T-helper 1 cell treated with Interleukin-12 subunit alpha and Interleukin-12 subunit beta and Interleukin-4 antibody, amounts not matched to agents 30 μg/mL and 1 μg/mL, for 36 hours (primary cell): ENCODE measurements at regions not wholly inside any gene's neighbourhood (a gene's known extent, or its start where the extent isn't known, plus 50 kb on each side); places are given as distances from the start of the nearest gene placed in this dataset.

Experiments
- H3K27ac Mint-ChIP-seq: one replicate; pipeline ENCODE4 v1.8.0; 2021; ENCODE audit warnings: mild to moderate bottlenecking, mixed read lengths
- H3K27me3 Mint-ChIP-seq: one replicate; pipeline ENCODE4 v1.8.0; 2021; ENCODE audit warnings: low read depth, mixed read lengths
- H3K36me3 Mint-ChIP-seq: one replicate; pipeline ENCODE4 v1.8.0; 2021; ENCODE audit warnings: low read depth, mixed read lengths
- H3K4me1 Mint-ChIP-seq: one replicate; pipeline ENCODE4 v1.8.0; 2021; ENCODE audit warnings: low read depth, mixed read lengths
- H3K4me3 Mint-ChIP-seq: one replicate; pipeline ENCODE4 v1.8.0; 2021; ENCODE audit warnings: mild to moderate bottlenecking, moderate library complexity, mixed read lengths
- H3K9me3 Mint-ChIP-seq: one replicate; pipeline ENCODE4 v1.8.0; 2021; ENCODE audit warnings: mixed read lengths

DNA sequence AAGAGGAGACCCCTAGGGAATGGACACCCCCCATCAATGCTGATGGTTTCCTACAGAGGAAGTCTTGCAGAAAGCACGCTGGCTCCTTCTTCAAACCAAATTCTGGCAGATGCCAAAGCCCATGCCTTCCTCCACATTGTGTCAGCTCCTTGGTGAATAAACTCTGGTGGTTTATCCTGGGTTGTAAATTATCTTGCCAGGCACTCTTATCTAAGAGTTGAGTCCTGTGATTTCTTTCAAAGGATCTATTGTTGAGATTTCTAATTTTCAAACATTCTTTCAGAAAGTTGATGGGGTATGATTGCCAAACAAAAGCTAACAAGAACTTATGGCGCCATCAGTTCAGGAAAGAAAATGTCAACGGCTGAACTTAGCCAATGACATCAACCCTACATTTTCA is 160.4 kb downstream of the NSG2 start:
- Mint-ChIP-seq H3K27ac (no peak overlapping the region), H3K4me3 (no peak overlapping the region), H3K36me3 (no peaks in the 10 kb centered on the region), H3K9me3 (no peaks in the 10 kb centered on the region), H3K27me3 (no peaks in the 10 kb centered on the region), H3K4me1 (no peaks in the 10 kb centered on the region)

DNA sequence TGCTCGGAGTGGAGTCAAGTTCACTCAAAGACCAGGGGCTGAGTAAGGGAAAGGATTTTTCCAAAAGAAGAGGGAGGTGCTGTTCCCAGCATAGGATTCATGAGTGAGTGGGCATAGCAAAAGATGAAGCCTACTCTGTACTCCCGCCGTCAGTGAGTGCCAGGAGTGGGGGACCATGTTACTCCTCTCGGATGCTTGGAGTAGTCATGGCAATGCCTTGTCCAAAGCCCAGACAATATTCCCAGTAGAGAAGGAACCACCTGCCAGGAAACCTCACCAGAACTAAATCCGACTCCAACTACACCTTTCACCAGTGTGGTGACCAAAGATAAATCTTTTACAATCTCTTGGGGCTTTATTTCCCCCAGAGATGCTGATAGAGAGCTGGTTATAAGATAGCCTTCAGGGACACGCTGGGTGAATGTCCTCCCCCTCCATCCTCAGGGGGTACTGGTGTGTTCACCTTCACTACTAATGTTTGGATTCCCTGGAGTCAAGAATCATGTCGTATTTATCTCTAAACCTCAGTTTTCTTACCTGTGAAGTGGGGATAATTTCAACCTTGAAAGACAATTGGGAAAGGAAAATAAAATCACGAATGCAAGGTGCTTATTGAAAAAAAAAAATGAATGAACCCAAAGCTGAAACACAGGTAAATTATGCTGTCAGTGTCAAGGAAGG is 165.2 kb downstream of the NSG2 start:
- H3K9me3 Mint-ChIP-seq = no peaks in the 10 kb centered on the region
- H3K4me1 Mint-ChIP-seq = no peaks in the 10 kb centered on the region
- H3K27ac Mint-ChIP-seq = no peak overlapping the region
- no peaks in the 10 kb centered on the region for H3K27me3 Mint-ChIP-seq
- H3K4me3 Mint-ChIP-seq = no peak overlapping the region
- no peaks in the 10 kb centered on the region for H3K36me3 Mint-ChIP-seq

DNA sequence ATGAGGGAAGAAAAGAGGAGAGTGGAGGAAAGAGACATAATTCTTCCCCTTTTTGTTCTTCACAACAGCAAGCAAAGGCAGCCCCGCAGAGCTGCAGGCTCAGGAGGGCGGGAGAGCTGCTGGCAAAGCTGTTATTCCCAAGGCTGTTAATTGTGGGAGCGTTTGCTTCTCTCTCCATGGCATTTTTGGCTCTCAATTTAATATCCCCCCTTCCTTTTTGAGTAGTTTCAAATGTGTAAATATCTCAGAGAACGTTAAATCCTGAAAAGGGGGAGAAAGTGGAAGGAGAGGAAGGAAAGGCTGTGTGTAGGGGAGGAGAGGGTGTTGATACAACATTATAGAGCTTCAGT is 165.7 kb downstream of the NSG2 start:
- H3K4me3 Mint-ChIP-seq = no peak overlapping the region
- no peaks in the 10 kb centered on the region for H3K27me3 Mint-ChIP-seq
- no peaks in the 10 kb centered on the region for H3K9me3 Mint-ChIP-seq
- H3K4me1 Mint-ChIP-seq = no peaks in the 10 kb centered on the region
- H3K36me3 Mint-ChIP-seq = no peaks in the 10 kb centered on the region
- no peak overlapping the region for H3K27ac Mint-ChIP-seq

DNA sequence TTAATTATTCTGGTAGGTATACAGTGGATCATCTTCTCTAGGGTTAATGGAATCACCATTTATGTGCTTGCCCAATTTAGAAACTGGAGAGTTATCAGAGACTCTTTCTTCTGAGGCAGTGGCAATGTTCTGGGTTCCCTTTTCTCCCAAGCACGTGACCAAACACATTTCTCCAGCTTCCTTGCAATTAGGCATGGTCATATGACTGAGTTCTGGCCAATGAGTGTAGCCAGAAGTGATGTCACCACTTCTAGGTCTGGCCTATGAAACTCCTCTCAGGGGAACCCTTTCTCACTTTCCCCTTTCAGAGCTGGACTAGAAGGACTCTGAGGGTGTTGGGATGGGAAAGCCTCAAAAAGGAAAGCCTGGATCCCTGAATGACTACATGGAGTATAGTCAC is 172.0 kb downstream of the NSG2 start:
- Mint-ChIP-seq H3K4me3 (no peak overlapping the region), H3K9me3 (no peaks in the 10 kb centered on the region), H3K27ac (no peak overlapping the region), H3K4me1 (no peaks in the 10 kb centered on the region), H3K27me3 (no peaks in the 10 kb centered on the region), H3K36me3 (no peaks in the 10 kb centered on the region)

DNA sequence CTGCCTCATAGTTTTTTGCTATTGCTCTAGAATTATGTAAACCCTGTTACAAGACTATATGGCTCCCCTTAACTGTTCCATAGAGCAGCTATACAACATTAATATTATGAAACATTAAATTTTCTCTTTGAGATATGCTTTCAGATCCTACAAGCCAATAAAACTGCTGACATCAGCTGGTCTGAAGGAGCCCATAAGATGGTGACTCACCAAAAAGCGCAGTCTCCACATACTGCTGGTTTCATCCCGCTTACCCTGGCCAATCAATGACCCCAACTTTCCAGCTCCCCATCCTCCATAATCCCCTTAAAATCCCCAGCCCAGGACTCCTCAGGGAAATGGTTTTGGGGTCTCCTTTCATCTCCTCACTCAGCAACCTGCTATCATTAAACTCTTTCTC is 172.7 kb downstream of the NSG2 start:
- no peaks in the 10 kb centered on the region for H3K27me3 Mint-ChIP-seq
- no peak overlapping the region for H3K27ac Mint-ChIP-seq
- no peaks in the 10 kb centered on the region for H3K36me3 Mint-ChIP-seq
- H3K4me1 Mint-ChIP-seq = no peaks in the 10 kb centered on the region
- no peaks in the 10 kb centered on the region for H3K9me3 Mint-ChIP-seq
- H3K4me3 Mint-ChIP-seq = no peak overlapping the region

DNA sequence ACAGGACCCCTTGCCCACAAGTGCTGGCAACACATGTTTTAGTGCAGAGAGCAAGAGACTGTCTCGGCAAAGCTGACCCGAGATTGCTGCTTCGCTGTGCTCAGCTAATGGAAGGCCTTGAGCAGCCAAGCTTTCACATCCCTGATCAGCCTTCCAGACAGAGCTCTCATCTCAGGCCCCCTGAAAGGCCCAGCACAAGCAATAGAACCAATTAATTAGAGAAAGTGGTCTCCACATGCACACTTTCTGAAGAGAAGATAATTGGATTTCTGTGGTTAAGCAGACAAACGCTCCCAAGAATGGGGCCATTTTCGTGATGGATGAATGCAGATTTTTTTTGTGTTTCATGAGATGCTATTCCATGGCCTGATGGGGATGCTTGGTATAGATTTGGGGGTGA is 174.9 kb downstream of the NSG2 start:
- Mint-ChIP-seq H3K27ac (no peak overlapping the region), H3K4me3 (no peak overlapping the region), H3K36me3 (no peaks in the 10 kb centered on the region), H3K9me3 (no peaks in the 10 kb centered on the region), H3K27me3 (no peaks in the 10 kb centered on the region), H3K4me1 (no peaks in the 10 kb centered on the region)

DNA sequence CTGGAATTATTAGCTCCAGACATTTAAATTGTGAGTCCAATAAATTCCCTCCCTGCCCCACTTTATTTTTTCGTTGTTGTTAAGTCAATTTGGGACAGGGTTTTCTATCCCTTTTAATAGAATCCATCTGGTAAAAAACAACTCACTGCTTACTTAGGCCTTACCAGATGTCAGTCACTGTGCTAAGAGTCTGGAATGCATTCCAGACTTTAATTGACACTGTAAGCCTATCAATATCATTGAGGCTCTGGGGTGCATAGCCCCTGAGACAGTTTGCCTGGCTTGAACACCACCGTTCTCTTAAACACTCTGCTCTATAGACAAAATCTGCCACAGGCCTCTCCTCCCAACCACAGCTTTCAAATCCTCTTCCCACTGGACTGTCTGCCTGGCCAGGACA is 175.9 kb downstream of the NSG2 start:
- H3K4me1 Mint-ChIP-seq = no peaks in the 10 kb centered on the region
- H3K27me3 Mint-ChIP-seq = no peaks in the 10 kb centered on the region
- no peaks in the 10 kb centered on the region for H3K36me3 Mint-ChIP-seq
- no peak overlapping the region for H3K4me3 Mint-ChIP-seq
- H3K27ac Mint-ChIP-seq = no peak overlapping the region
- H3K9me3 Mint-ChIP-seq = no peaks in the 10 kb centered on the region

DNA sequence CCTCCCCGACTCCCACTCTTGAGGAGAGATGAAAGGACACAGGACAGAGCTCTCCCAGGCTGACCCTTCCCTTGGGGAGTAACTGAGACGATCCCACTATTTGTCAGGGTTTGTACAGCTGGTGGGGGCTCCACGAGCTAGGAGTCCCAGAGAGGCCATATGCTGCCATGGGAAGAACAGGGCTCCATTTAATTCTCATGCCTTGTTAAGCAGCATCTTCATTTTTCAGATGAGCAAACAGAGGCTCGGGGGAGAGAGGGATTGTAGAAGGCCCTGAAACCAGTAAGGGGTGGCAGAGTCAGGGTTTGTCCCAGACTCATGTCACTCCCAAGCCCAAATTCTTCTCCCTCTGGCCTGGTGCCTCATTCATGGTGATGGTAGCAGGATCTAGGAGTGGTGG is 176.4 kb downstream of the NSG2 start:
- H3K4me3 Mint-ChIP-seq = no peak overlapping the region
- H3K27ac Mint-ChIP-seq = no peak overlapping the region
- no peaks in the 10 kb centered on the region for H3K27me3 Mint-ChIP-seq
- H3K36me3 Mint-ChIP-seq = no peaks in the 10 kb centered on the region
- H3K9me3 Mint-ChIP-seq = no peaks in the 10 kb centered on the region
- H3K4me1 Mint-ChIP-seq = no peaks in the 10 kb centered on the region

DNA sequence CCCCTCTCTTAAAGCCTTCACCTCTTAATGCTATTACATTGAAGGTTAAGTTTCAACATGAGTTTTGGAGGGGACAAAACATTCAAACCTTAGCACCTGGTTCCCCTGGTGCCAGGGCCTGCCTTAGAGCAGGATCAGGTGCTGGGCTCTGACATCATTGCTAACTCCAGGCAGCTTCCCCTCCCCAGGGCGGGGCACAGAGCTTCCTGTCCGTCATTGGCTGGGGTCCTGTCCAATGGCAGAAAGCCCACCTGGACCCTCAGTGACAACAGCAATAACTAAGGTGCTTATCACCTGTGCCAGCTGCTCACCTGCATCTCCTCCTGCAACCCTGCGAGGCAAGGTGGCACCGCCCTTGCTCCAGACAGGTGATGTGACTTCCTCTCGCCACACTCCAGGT is 177.4 kb downstream of the NSG2 start:
- no peak overlapping the region for H3K4me3 Mint-ChIP-seq

DNA sequence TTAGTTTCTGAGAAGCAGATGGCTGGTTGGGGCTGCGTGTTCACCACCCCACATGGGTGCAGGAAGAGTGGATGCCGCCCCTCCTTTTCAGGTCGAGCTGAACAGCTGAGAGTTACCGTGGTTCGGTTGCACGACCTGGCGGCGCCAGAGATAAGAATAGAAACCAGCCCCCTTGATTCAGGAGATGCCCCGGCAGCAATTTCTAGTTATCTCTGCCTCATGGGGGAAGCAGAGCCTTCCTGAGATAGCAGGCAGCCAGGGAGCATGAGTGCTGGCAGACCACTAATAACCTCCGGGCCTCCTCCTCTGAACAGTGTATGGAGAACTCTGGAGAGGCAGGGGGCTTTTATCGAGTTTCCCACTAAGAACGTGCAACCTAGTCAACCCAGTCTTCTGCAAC is 177.8 kb downstream of the NSG2 start:
- H3K9me3 Mint-ChIP-seq = no peaks in the 10 kb centered on the region
- H3K4me3 Mint-ChIP-seq = no peak overlapping the region
- no peaks in the 10 kb centered on the region for H3K36me3 Mint-ChIP-seq
- no peak overlapping the region for H3K27ac Mint-ChIP-seq
- no peaks in the 10 kb centered on the region for H3K27me3 Mint-ChIP-seq
- no peaks in the 10 kb centered on the region for H3K4me1 Mint-ChIP-seq

More for the DNA sequence above, 177.4 kb downstream of the NSG2 start:
- H3K27ac Mint-ChIP-seq = no peak overlapping the region
- no peaks in the 10 kb centered on the region for H3K27me3 Mint-ChIP-seq
- no peaks in the 10 kb centered on the region for H3K36me3 Mint-ChIP-seq
- no peaks in the 10 kb centered on the region for H3K9me3 Mint-ChIP-seq
- H3K4me1 Mint-ChIP-seq = no peaks in the 10 kb centered on the region

DNA sequence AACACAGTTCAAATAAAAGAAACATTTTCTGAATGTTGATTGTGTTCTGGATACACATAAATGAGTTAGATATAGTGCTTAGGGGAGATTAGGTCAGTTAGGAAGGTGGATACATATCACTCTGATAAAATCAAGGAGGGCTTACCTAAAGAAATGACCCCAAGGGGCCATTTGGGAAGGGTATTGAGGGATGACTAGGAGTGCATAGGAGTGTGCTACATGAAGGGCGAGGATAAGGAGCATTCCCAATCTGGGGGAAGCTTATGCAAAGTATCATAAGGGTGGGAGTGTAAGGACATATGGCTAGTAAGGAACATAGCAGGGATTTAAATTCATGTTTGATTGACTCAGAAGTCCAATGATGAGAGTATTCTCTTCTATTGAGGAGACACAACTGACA is 183.6 kb downstream of the NSG2 start:
- Mint-ChIP-seq H3K9me3 (no peaks in the 10 kb centered on the region), H3K4me3 (no peak overlapping the region), H3K27ac (no peak overlapping the region), H3K36me3 (no peaks in the 10 kb centered on the region), H3K4me1 (no peaks in the 10 kb centered on the region), H3K27me3 (no peaks in the 10 kb centered on the region)

DNA sequence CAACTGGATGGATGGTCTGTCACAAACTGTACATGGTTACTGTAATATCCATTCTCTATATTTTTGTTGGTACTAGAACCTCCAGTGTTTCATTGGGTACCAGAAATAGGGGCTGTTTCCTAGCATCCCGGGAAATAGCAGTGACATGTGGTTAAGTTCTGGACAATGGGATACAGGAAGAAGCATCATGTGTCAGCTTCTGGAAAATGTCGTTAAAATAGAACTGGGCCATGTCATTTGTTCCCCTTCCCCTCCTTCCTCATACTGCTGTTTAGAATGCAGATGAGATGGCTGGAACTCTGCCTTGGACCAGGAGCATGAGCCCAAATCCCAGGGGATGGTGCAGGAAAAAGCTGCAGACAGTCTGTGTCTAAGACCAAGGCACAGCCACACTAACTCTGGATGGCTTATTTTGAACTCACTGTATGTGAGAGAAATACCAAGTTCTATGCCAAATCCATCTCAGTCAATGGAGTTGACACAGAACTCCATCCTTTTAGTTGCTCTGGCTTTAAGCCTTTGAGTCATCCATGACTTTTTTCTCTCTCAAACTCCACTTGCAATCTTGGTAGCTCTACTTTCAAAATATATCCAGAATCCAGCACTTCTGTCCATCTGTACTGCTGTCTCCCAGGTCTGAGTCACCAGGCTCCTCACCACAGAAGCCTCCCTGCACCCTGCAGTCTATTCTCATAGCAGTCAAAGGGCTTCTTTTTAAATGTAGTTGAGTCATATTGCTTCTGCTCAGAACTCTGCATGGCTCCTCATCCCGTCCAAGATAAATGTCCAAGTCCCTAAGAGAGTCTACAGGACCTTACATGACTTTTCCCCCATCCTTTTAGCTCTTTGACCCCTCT is 184.2 kb downstream of the NSG2 start:
- Mint-ChIP-seq H3K9me3 (no peaks in the 10 kb centered on the region), H3K4me3 (no peak overlapping the region), H3K27me3 (no peaks in the 10 kb centered on the region), H3K27ac (no peak overlapping the region), H3K4me1 (no peaks in the 10 kb centered on the region), H3K36me3 (no peaks in the 10 kb centered on the region)

DNA sequence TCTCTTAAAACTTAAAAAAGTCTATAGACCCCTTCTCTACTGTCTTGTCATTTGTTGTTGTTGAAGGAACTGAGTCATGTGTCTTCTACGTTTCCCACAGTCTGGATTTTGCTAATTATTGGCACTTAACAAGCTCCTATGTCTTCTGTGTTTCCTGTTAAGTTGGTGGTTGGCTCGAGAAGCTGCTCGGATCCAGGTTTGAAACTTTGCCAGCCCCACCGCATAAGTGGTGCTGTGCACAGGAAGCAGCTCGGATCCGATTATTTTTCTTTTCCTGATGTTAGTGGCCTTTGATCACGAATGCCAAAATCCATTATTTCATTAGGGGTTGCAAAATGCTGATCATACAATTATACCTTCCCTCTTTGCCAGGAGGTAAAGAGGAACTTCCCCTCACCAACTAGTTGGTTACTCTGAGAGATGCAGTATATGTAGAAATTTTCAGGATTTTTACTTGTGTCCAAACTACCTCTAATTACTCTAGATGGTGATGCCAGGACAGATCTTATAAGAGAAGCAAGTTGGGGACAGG is 186.5 kb downstream of the NSG2 start:
- H3K4me3 Mint-ChIP-seq = no peak overlapping the region
- H3K4me1 Mint-ChIP-seq = no peaks in the 10 kb centered on the region
- H3K27me3 Mint-ChIP-seq = no peaks in the 10 kb centered on the region
- H3K27ac Mint-ChIP-seq = no peak overlapping the region
- H3K36me3 Mint-ChIP-seq = no peaks in the 10 kb centered on the region
- no peaks in the 10 kb centered on the region for H3K9me3 Mint-ChIP-seq

DNA sequence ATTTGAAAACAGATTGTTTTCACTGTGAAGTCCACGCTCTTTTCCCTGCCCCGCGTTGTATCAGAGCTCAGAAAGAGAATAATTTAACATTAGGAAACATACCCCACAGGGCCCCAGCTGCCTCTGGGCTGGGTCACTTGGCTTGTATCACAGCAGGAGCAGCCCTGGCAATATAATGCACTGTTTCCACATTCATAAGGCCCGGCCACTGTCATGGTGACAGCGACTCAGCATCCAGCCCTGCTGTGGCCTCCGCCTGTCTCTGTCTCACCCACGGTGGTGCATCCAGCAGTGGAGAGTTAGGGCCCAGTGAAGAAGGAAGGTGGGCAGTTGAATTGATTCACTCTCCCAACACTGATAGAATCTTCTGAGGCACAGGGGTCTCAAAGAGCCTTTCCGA is 188.9 kb downstream of the NSG2 start:
- Mint-ChIP-seq H3K4me3 (no peak overlapping the region), H3K27ac (no peak overlapping the region), H3K9me3 (peaks cover 4% of the 10 kb centered on the region), H3K36me3 (no peaks in the 10 kb centered on the region), H3K4me1 (no peaks in the 10 kb centered on the region), H3K27me3 (no peaks in the 10 kb centered on the region)

DNA sequence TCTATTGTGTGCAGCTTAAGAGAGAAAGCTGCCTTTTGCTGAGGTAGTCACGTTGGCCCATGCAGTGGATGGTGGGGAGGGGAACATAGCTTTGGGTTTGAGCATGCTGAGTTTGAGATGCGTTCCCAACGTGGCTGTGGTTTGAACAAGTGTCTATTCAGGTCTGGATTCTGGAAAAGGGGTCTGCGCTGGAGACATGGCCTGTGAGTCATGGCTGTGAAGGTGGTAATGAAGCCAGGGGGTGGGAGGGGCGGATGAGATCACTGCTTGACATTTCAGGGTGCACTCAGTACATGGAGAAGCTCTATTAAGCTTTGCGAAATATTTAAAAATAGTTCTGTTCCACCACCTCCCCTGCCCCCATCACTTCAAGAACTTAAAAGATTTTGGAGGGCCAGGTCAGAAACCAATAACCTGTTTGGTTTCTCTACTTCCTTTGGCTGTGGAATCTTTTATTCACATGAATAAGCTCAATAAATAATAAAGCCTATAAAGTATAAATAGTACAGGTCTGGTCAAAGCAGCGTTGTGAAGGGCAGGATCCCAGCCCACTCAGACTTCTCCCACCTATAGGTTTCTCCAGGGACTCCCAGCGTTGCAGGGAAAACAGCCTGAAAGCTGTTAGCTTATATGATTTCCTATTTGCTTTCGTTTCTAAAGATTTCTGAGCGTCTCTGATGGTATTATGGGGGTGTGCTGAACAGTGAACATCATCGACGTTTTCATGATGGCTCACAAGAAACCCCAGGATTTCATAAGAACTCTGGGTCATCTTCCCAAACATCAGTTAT is 189.9 kb downstream of the NSG2 start:
- H3K4me3 Mint-ChIP-seq = no peak overlapping the region
- no peaks in the 10 kb centered on the region for H3K4me1 Mint-ChIP-seq
- H3K27me3 Mint-ChIP-seq = no peaks in the 10 kb centered on the region
- no peak overlapping the region for H3K27ac Mint-ChIP-seq
- no peaks in the 10 kb centered on the region for H3K36me3 Mint-ChIP-seq
- peaks cover 5% of the 10 kb centered on the region for H3K9me3 Mint-ChIP-seq
